Sigmoid colon (tissue), 4 donors: ENCODE measurements at regions not wholly inside any gene's neighbourhood (a gene's known extent, or its start where the extent isn't known, plus 50 kb on each side); places are given as distances from the start of the nearest gene placed in this dataset.

Experiments used
- EP300 ChIP-seq, 4 donors: sonication (generic); formaldehyde crosslinking; IDR thresholded peaks; one replicate each; pipeline ENCODE4 v1.6.1; 2017; ENCODE audit warnings: antibody characterized with exemption in 4 of 4
- POLR2A ChIP-seq, 2 donors: fragments of 450-650 bp; IDR thresholded peaks; one replicate each; pipeline ENCODE4 v1.6.1; 2016; ENCODE audit warnings: antibody characterized with exemption in 2 of 2, mild to moderate bottlenecking in 2 of 2, moderate library complexity in 2 of 2

DNA sequence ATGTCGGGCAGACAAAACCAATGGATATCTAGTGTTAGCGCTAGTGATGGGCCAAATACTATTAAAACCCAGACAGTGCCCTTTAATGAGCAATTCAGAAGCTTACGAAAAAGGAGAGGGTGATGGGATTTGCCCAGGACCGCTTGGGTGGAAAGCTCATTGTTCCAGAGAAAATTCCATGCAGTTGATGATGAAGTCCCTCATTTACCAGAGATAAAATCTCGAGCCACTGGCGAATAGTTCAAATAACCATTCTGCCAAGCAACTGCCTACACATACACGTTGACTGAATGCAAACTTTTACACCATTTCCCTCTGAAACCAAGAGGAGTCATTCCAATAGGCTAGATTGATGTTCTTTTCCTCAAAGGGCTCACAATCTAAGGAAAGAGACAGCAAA lies 73.6 kb upstream of the ARL4C start:
- TF ChIP-seq EP300 (IDR thresholded peaks at IDR 0.05) (no peak), POLR2A (IDR thresholded peaks at IDR 0.05) (no peak)
